H9 (cell line): ENCODE measurements at regions not wholly inside any gene's neighbourhood (a gene's known extent, or its start where the extent isn't known, plus 50 kb on each side); places are given as distances from the start of the nearest gene placed in this dataset.

ENCODE experiments used
- DNase-seq: peaks from one replicate; pipeline ENCODE4 v3.0.0-alpha.2; 2017
- H2AFZ ChIP-seq: one replicate; pipeline ENCODE4 v1.6.1; 2013; ENCODE audit warnings: mild to moderate bottlenecking, low read length, control low read depth, moderate library complexity
- H2AK5ac ChIP-seq: 2 replicates; pipeline ENCODE4 v1.6.1; 2013; ENCODE audit warnings: low read length, control low read depth, mixed read lengths; ENCODE audit not compliant: insufficient read length
- H2BK120ac ChIP-seq: one replicate; pipeline ENCODE4 v1.6.1; 2013; ENCODE audit warnings: low read depth, mild to moderate bottlenecking, low read length, control low read depth, inconsistent platforms; ENCODE audit not compliant: poor library complexity, severe bottlenecking
- H2BK12ac ChIP-seq: 2 replicates; pipeline ENCODE4 v1.6.1; 2013; ENCODE audit warnings: low read length, control low read depth, mixed read lengths, low read depth; ENCODE audit not compliant: insufficient read length
- H2BK15ac ChIP-seq: 2 replicates; pipeline ENCODE4 v1.6.1; 2013; ENCODE audit warnings: low read depth, low read length, control low read depth
- H2BK20ac ChIP-seq: one replicate; pipeline ENCODE4 v1.6.1; 2013; ENCODE audit warnings: low read depth, mild to moderate bottlenecking, low read length, control low read depth, inconsistent platforms; ENCODE audit not compliant: poor library complexity, severe bottlenecking
- H2BK5ac ChIP-seq: 2 replicates; pipeline ENCODE4 v1.6.1; 2013; ENCODE audit warnings: low read length, control low read depth, mixed read lengths; ENCODE audit not compliant: insufficient read length
- H3K14ac ChIP-seq: 2 replicates; pipeline ENCODE4 v1.6.1; 2013; ENCODE audit warnings: low read length, control low read depth; ENCODE audit not compliant: insufficient read depth
- H3K18ac ChIP-seq: 2 replicates; pipeline ENCODE4 v1.6.1; 2013; ENCODE audit warnings: low read depth, mild to moderate bottlenecking, mixed read lengths, low read length, control low read depth; ENCODE audit not compliant: insufficient read length
- H3K23ac ChIP-seq: 2 replicates; pipeline ENCODE4 v1.6.1; 2013; ENCODE audit warnings: low read length, control low read depth, mixed read lengths, low read depth; ENCODE audit not compliant: insufficient read length
- H3K23me2 ChIP-seq: 2 replicates; pipeline ENCODE4 v1.6.1; 2013; ENCODE audit warnings: low read depth, mild to moderate bottlenecking, mixed read lengths, low read length, control low read depth; ENCODE audit not compliant: insufficient read length, poor library complexity, severe bottlenecking
- H3K27ac ChIP-seq: 2 replicates; pipeline ENCODE4 v1.5.1; 2013; ENCODE audit warnings: low read length, control low read depth, mixed read lengths, low read depth; ENCODE audit not compliant: insufficient read length
- H3K27me3 ChIP-seq: 2 replicates; pipeline ENCODE4 v1.6.1; 2013; ENCODE audit warnings: low read length, control low read depth, inconsistent platforms; ENCODE audit not compliant: insufficient read depth
- H3K4ac ChIP-seq: 2 replicates; pipeline ENCODE4 v1.6.1; 2013; ENCODE audit warnings: low read depth, mild to moderate bottlenecking, control low read depth, inconsistent platforms, low read length, moderate library complexity
- H3K4me1 ChIP-seq: 2 replicates; pipeline ENCODE4 v1.6.1; 2013; ENCODE audit warnings: low read length, control low read depth, inconsistent platforms; ENCODE audit not compliant: insufficient read depth
- H3K4me2 ChIP-seq: 2 replicates; pipeline ENCODE4 v1.6.1; 2013; ENCODE audit warnings: low read length, control low read depth, mixed read lengths; ENCODE audit not compliant: insufficient read length, insufficient read depth
- H3K56ac ChIP-seq: 2 replicates; pipeline ENCODE4 v1.6.1; 2013; ENCODE audit warnings: low read depth, mild to moderate bottlenecking, mixed read lengths, low read length, control low read depth; ENCODE audit not compliant: insufficient read length
- H3K79me1 ChIP-seq: 2 replicates; pipeline ENCODE4 v1.6.1; 2013; ENCODE audit warnings: low read depth, mild to moderate bottlenecking, moderate library complexity, low read length, control low read depth, inconsistent platforms; ENCODE audit not compliant: insufficient read depth, poor library complexity, severe bottlenecking
- H3K79me2 ChIP-seq: 2 replicates; pipeline ENCODE4 v1.6.1; 2013; ENCODE audit warnings: low read length, control low read depth, inconsistent platforms; ENCODE audit not compliant: insufficient read depth
- H3K9ac ChIP-seq: 2 replicates; pipeline ENCODE4 v1.6.1; 2013; ENCODE audit warnings: low read length, control low read depth, mixed read lengths; ENCODE audit not compliant: insufficient read length; ENCODE audit errors: extremely low read depth
- H3K9me3 ChIP-seq: one replicate; pipeline ENCODE4 v1.6.1; 2013; ENCODE audit warnings: low read depth, low read length, inconsistent platforms; ENCODE audit not compliant: control insufficient read depth
- H3T11ph ChIP-seq: one replicate; pipeline ENCODE4 v1.6.1; 2013; ENCODE audit warnings: mild to moderate bottlenecking, low read length, control low read depth, inconsistent platforms
- H4K20me1 ChIP-seq: one replicate; pipeline ENCODE4 v1.6.1; 2013; ENCODE audit not compliant: control insufficient read depth, insufficient read length, insufficient read depth
- H4K5ac ChIP-seq: 2 replicates; pipeline ENCODE4 v1.6.1; 2013; ENCODE audit warnings: low read depth, mild to moderate bottlenecking, mixed read lengths, low read length, control low read depth; ENCODE audit not compliant: insufficient read length
- H4K8ac ChIP-seq: replicated peaks from 2 replicates; pipeline ENCODE4 v1.6.1; 2013; ENCODE audit warnings: low read length, control low read depth, mixed read lengths, low read depth; ENCODE audit not compliant: insufficient read length
- H4K91ac ChIP-seq: 2 replicates; pipeline ENCODE4 v1.6.1; 2013; ENCODE audit warnings: low read depth, mild to moderate bottlenecking, moderate library complexity, mixed read lengths, low read length, control low read depth; ENCODE audit not compliant: insufficient read length
- H3K27ac Mint-ChIP-seq, 3 experiments: 2 replicates in 2 of 3; 3 replicates in 1 of 3; pipeline ENCODE4 v1.8.0; 2020 to 2021; ENCODE audit warnings: mixed read lengths in 3 of 3, mild to moderate bottlenecking in 1 of 3, moderate library complexity in 1 of 3
- H3K27me3 Mint-ChIP-seq: 2 replicates; pipeline ENCODE4 v1.8.0; 2021; ENCODE audit warnings: low read depth, mild to moderate bottlenecking, moderate library complexity, mixed read lengths
- H3K36me3 Mint-ChIP-seq, 3 experiments: 2 replicates in 2 of 3; 3 replicates in 1 of 3; pipeline ENCODE4 v1.8.0; 2020 to 2021; ENCODE audit warnings: low read depth in 3 of 3, mixed read lengths in 3 of 3; ENCODE audit not compliant: insufficient read depth in 1 of 3
- H3K4me1 Mint-ChIP-seq, 2 experiments: 2 replicates each; pipeline ENCODE4 v1.8.0; 2020; ENCODE audit warnings: mixed read lengths in 2 of 2
- H3K4me3 Mint-ChIP-seq, 2 experiments: 2 replicates in 1 of 2; 3 replicates in 1 of 2; pipeline ENCODE4 v1.8.0; 2020 to 2021; ENCODE audit warnings: mild to moderate bottlenecking in 2 of 2, mixed read lengths in 2 of 2, moderate library complexity in 1 of 2
- H3K9me3 Mint-ChIP-seq, 2 experiments: 2 replicates in 1 of 2; 3 replicates in 1 of 2; pipeline ENCODE4 v1.8.0; 2020; ENCODE audit warnings: mild to moderate bottlenecking in 2 of 2, mixed read lengths in 2 of 2, moderate library complexity in 1 of 2
- CTCF ChIP-seq: fragments of 200-600 bp; sonication (generic); conservative IDR thresholded peaks from 3 replicates; pipeline ENCODE4 v1.8.0; 2021; ENCODE audit warnings: antibody characterized with exemption, mild to moderate bottlenecking
- WGBS: extraction: QIAGEN DNeasy Blood & Tissue Kit; methylation state at CpG from one replicate; pipeline ENCODE4 v1.1.7; 2013; ENCODE audit warnings: missing lambda C conversion rate, low lambda C conversion rate, mixed read lengths; ENCODE audit not compliant: insufficient read length; ENCODE audit errors: extremely low coverage; 5-methylcytosine and 5-hydroxymethylcytosine counted together

- Histone ChIP-seq H2BK20ac (no peak overlapping the region), H3K23ac (no peak overlapping the region), H3K4me2 (no peak overlapping the region), H3K23me2 (peaks cover 3% of the 10 kb centered on the region), H3K56ac (no peak overlapping the region), H3K79me1 (no peaks in the 10 kb centered on the region), H2AFZ (no peak overlapping the region), H3T11ph (no peak overlapping the region), H2BK5ac (no peak overlapping the region), H3K27me3 (no peaks in the 10 kb centered on the region; the same call in 1 of the 2 replicates), H2BK120ac (no peak overlapping the region), H4K91ac (no peak overlapping the region), H3K4me1 (no peaks in the 10 kb centered on the region), H3K14ac (no peak overlapping the region), H3K9ac (no peak overlapping the region), H3K79me2 (no peaks in the 10 kb centered on the region), H4K8ac (no peak overlapping the region), H3K27ac (no peak overlapping the region), H2BK12ac (no peak overlapping the region), H3K18ac (no peak overlapping the region), H3K4ac (no peak overlapping the region), H2AK5ac (no peak overlapping the region), H2BK15ac (no peak overlapping the region), H3K9me3 (no peaks in the 10 kb centered on the region), H4K20me1 (no peaks in the 10 kb centered on the region), H4K5ac (no peak overlapping the region)
- no peaks in the 10 kb centered on the region for H3K36me3 Mint-ChIP-seq
- H3K4me1 Mint-ChIP-seq = peaks cover 5 to 15% of the 10 kb centered on the region in 2 experiments
- 60% methylated on average over 1 of the region's 4 CpGs for WGBS
- H3K9me3 Mint-ChIP-seq = peaks cover 2 to 5% of the 10 kb centered on the region in 2 experiments; a peak in 2 of 5 replicates
- no peak overlapping the region for H3K27ac Mint-ChIP-seq
- H3K27me3 Mint-ChIP-seq = peaks cover 28% of the 10 kb centered on the region
- TF ChIP-seq CTCF = peak; percentile 68
- no peak overlapping the region for H3K4me3 Mint-ChIP-seq
- DNase-seq = peak; percentile 72
These were observed 59.9 kb upstream of the CACNA1E start for GRCh38 chr1:181423301-181423918.
